Stimulated activated CD4-positive, alpha-beta T cell treated with anti-CD3 and anti-CD28 coated beads, Interleukin-4, amount 100 ng/mL, for 4 hours (primary cell): ENCODE measurements at regions not wholly inside any gene's neighbourhood (a gene's known extent, or its start where the extent isn't known, plus 50 kb on each side); places are given as distances from the start of the nearest gene placed in this dataset.

ENCODE experiments used
- DNase-seq, 2 experiments: peaks; one replicate each; pipeline ENCODE4 v3.0.0-alpha.2; 2020

GRCh38 chr5:158393457-158393856, 534.5 kb upstream of the CLINT1 start:
- no peak for DNase-seq

- DNase-seq = no peak
Measured at GRCh38 chr5:158392753-158393152, 533.8 kb upstream of the CLINT1 start.

- no peak for DNase-seq
Measured at GRCh38 chr5:158390577-158390976, 531.6 kb upstream of the CLINT1 start.

- DNase-seq = no peak
Measured at GRCh38 chr5:158389786-158390185, 530.8 kb upstream of the CLINT1 start.

GRCh38 chr5:158388021-158388420, 529.1 kb upstream of the CLINT1 start:
- no peak for DNase-seq

GRCh38 chr5:158387499-158387898, 528.6 kb upstream of the CLINT1 start:
- no peak for DNase-seq

- no peak for DNase-seq
Measured at GRCh38 chr5:158385982-158386381, 527.0 kb upstream of the CLINT1 start.

GRCh38 chr5:158384535-158385481, 525.9 kb upstream of the CLINT1 start:
- no peak for DNase-seq

GRCh38 chr5:158383486-158383885, 524.5 kb upstream of the CLINT1 start:
- DNase-seq = no peak

GRCh38 chr5:158382473-158382872, 523.5 kb upstream of the CLINT1 start:
- peak in 1 of 2 experiments; percentile 17 for DNase-seq

GRCh38 chr5:158381614-158382160, 522.7 kb upstream of the CLINT1 start:
- DNase-seq = no peak

- no peak for DNase-seq
Measured at GRCh38 chr5:158380661-158381060, 521.7 kb upstream of the CLINT1 start.

- DNase-seq = no peak
Measured at GRCh38 chr5:158378931-158379330, 520.0 kb upstream of the CLINT1 start.

- no peak for DNase-seq
Measured at GRCh38 chr5:158376679-158377078, 517.7 kb upstream of the CLINT1 start.

- no peak for DNase-seq
Measured at GRCh38 chr5:158375531-158375930, 516.6 kb upstream of the CLINT1 start.

- DNase-seq = no peak
Measured at GRCh38 chr5:158373608-158374395, 514.9 kb upstream of the CLINT1 start.

GRCh38 chr5:158369241-158369640, 510.3 kb upstream of the CLINT1 start:
- no peak for DNase-seq

GRCh38 chr5:158368686-158369085, 509.7 kb upstream of the CLINT1 start:
- no peak for DNase-seq

GRCh38 chr5:158364367-158364766, 505.4 kb upstream of the CLINT1 start:
- DNase-seq = no peak

- DNase-seq = no peak
Measured at GRCh38 chr5:158354958-158355357, 496.0 kb upstream of the CLINT1 start.

GRCh38 chr5:158351485-158352125, 492.7 kb upstream of the CLINT1 start:
- DNase-seq = no peak

- no peak for DNase-seq
Measured at GRCh38 chr5:158349987-158350386, 491.0 kb upstream of the CLINT1 start.

- no peak for DNase-seq
Measured at GRCh38 chr5:158344376-158344775, 485.4 kb upstream of the CLINT1 start.
